Neural progenitor cell (in vitro differentiated cells): ENCODE measurements at regions not wholly inside any gene's neighbourhood (a gene's known extent, or its start where the extent isn't known, plus 50 kb on each side); places are given as distances from the start of the nearest gene placed in this dataset.

Experiments
- EZH2 ChIP-seq: fragments of 200-600 bp; sonication (generic); IDR thresholded peaks from 2 replicates; pipeline ENCODE4 v1.6.1; 2017; ENCODE audit warnings: antibody characterized with exemption, mild to moderate bottlenecking, moderate library complexity
- EZH2phosphoT487 ChIP-seq: fragments of 200-600 bp; sonication (generic); IDR thresholded peaks from 2 replicates; pipeline ENCODE4 v1.6.1; 2017; ENCODE audit warnings: antibody characterized with exemption
- TF ChIP-seq, protein P1 (sequence below): fragments of 200-600 bp; sonication (generic); IDR thresholded peaks from 2 replicates; pipeline ENCODE4 v1.5.1; 2017; ENCODE audit warnings: antibody characterized with exemption, mild to moderate bottlenecking

DNA sequence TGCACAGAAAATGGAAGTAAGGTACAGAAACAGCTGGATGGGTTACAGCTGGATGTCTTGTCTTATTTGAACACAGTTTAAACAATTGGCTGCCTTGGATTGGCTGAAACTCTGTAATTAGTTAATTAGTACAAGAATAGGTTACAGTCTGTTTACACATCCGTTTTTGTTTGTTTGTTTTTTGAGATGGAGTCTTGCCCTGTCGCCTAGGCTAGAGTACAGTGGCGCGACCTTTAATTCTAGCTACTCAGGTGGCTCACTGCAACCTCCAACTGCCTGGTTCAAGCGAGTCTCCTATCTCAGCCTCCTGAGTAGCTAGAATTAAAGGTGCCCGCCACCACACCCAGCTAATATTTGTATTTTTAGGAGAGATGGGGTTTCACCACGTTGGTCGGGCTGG lies 368.7 kb upstream of the KLF4 start:
- TF ChIP-seq, protein P1, sequence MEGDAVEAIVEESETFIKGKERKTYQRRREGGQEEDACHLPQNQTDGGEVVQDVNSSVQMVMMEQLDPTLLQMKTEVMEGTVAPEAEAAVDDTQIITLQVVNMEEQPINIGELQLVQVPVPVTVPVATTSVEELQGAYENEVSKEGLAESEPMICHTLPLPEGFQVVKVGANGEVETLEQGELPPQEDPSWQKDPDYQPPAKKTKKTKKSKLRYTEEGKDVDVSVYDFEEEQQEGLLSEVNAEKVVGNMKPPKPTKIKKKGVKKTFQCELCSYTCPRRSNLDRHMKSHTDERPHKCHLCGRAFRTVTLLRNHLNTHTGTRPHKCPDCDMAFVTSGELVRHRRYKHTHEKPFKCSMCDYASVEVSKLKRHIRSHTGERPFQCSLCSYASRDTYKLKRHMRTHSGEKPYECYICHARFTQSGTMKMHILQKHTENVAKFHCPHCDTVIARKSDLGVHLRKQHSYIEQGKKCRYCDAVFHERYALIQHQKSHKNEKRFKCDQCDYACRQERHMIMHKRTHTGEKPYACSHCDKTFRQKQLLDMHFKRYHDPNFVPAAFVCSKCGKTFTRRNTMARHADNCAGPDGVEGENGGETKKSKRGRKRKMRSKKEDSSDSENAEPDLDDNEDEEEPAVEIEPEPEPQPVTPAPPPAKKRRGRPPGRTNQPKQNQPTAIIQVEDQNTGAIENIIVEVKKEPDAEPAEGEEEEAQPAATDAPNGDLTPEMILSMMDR, result no peak
- TF ChIP-seq EZH2 (no peak), EZH2phosphoT487 (no peak)
